ENCODE measurements at regions not wholly inside any gene's neighbourhood (a gene's known extent, or its start where the extent isn't known, plus 50 kb on each side); places are given as distances from the start of the nearest gene placed in this dataset.
"Not testable (repeated sequence)": the region's sequence is repeated elsewhere in the genome, so short reads cannot be mapped to it uniquely, and the experiment has no call there.

GRCh38 chr6:22764496-22764895 lies 195.1 kb downstream of the HDGFL1 start:
- H3K4me3 ChIP-seq (ENCODE audit: low read depth, low read length), result no peak overlapping the region
- no peaks in the 10 kb centered on the region for H3K4me1 ChIP-seq
- no peaks in the 10 kb centered on the region for H3K36me3 ChIP-seq
- no peak for DNase-seq
- no peaks in the 10 kb centered on the region for H3K9me3 ChIP-seq
- no peak for TF ChIP-seq CTCF (IDR thresholded peaks at IDR 0.05; ENCODE audit: low read depth, low read length)
- H3K27me3 ChIP-seq, result no peaks in the 10 kb centered on the region

GRCh38 chr6:22765015-22765414 lies 195.6 kb downstream of the HDGFL1 start:
- Histone ChIP-seq H3K4me1 (no peaks in the 10 kb centered on the region), H3K9me3 (no peaks in the 10 kb centered on the region), H3K27me3 (no peaks in the 10 kb centered on the region), H3K4me3 (ENCODE audit: low read depth, low read length) (no peak overlapping the region), H3K36me3 (no peaks in the 10 kb centered on the region)
- no peak for TF ChIP-seq CTCF (IDR thresholded peaks at IDR 0.05; ENCODE audit: low read depth, low read length)
- DNase-seq, result no peak

- Histone ChIP-seq H3K9me3 (no peaks in the 10 kb centered on the region), H3K4me1 (no peaks in the 10 kb centered on the region), H3K27me3 (no peaks in the 10 kb centered on the region), H3K4me3 (ENCODE audit: low read depth, low read length) (no peak overlapping the region), H3K36me3 (no peaks in the 10 kb centered on the region)
- no peak for TF ChIP-seq CTCF (IDR thresholded peaks at IDR 0.05; ENCODE audit: low read depth, low read length)
- no peak for DNase-seq
These were observed 197.6 kb downstream of the HDGFL1 start for GRCh38 chr6:22766979-22767378.

- no peak overlapping the region for H3K4me3 ChIP-seq (ENCODE audit: low read depth, low read length)
- DNase-seq, result no peak
- H3K36me3 ChIP-seq, result no peaks in the 10 kb centered on the region
- no peak for TF ChIP-seq CTCF (IDR thresholded peaks at IDR 0.05; ENCODE audit: low read depth, low read length)
- H3K27me3 ChIP-seq, result no peaks in the 10 kb centered on the region
- H3K4me1 ChIP-seq, result no peaks in the 10 kb centered on the region
- H3K9me3 ChIP-seq, result no peaks in the 10 kb centered on the region
These were observed 200.7 kb downstream of the HDGFL1 start for GRCh38 chr6:22770054-22770453.

- H3K36me3 ChIP-seq, result no peaks in the 10 kb centered on the region
- TF ChIP-seq CTCF (IDR thresholded peaks at IDR 0.05; ENCODE audit: low read depth, low read length), result no peak
- DNase-seq, result peak; percentile 10
- no peaks in the 10 kb centered on the region for H3K9me3 ChIP-seq
- no peaks in the 10 kb centered on the region for H3K4me1 ChIP-seq
- H3K4me3 ChIP-seq (ENCODE audit: low read depth, low read length), result no peak overlapping the region
- no peaks in the 10 kb centered on the region for H3K27me3 ChIP-seq
These were observed 204.8 kb downstream of the HDGFL1 start for GRCh38 chr6:22774129-22774528.

GRCh38 chr6:22778438-22778837 lies 209.1 kb downstream of the HDGFL1 start:
- not testable (repeated sequence) for H3K4me3 ChIP-seq (ENCODE audit: low read depth, low read length); H3K36me3 ChIP-seq; DNase-seq; H3K9me3 ChIP-seq; H3K27me3 ChIP-seq; H3K4me1 ChIP-seq

- no peaks in the 10 kb centered on the region for H3K27me3 ChIP-seq
- no peaks in the 10 kb centered on the region; the same call in 1 of the 2 replicates for H3K4me1 ChIP-seq
- no peaks in the 10 kb centered on the region for H3K36me3 ChIP-seq
- no peak overlapping the region for H3K4me3 ChIP-seq (ENCODE audit: low read depth, low read length)
- DNase-seq, result no peak
- no peak for TF ChIP-seq CTCF (IDR thresholded peaks at IDR 0.05; ENCODE audit: low read depth, low read length)
- H3K9me3 ChIP-seq, result no peaks in the 10 kb centered on the region
These were observed 209.7 kb downstream of the HDGFL1 start for GRCh38 chr6:22779062-22779461.
